HG03378 (cell line): ENCODE measurements at regions not wholly inside any gene's neighbourhood (a gene's known extent, or its start where the extent isn't known, plus 50 kb on each side); places are given as distances from the start of the nearest gene placed in this dataset.

Experiments
- ATAC-seq: cut with Tn5 transposase; IDR thresholded peaks from one replicate; pipeline ENCODE4 v1.9.1; 2021; ENCODE audit warnings: mild to moderate bottlenecking, moderate library complexity; ENCODE audit not compliant: unreplicated experiment

GRCh38 chr16:85354686-85355514, 242.6 kb upstream of the CIBAR2 start:
- ATAC-seq = no peak

GRCh38 chr16:85355515-85355837, 243.2 kb upstream of the CIBAR2 start:
- no peak for ATAC-seq

- no peak for ATAC-seq
Observed at GRCh38 chr16:85356157-85356556, 243.9 kb upstream of the CIBAR2 start.

GRCh38 chr16:85357323-85357722, 245.1 kb upstream of the CIBAR2 start:
- ATAC-seq = no peak

GRCh38 chr16:85357924-85358505, 245.7 kb upstream of the CIBAR2 start:
- no peak for ATAC-seq

GRCh38 chr16:85358704-85359146, 246.5 kb upstream of the CIBAR2 start:
- no peak for ATAC-seq

- no peak for ATAC-seq
Observed at GRCh38 chr16:85359147-85359822, 247.0 kb upstream of the CIBAR2 start.

- no peak for ATAC-seq
Observed at GRCh38 chr16:85360323-85361277, 248.3 kb upstream of the CIBAR2 start.

GRCh38 chr16:85361441-85362118, 249.3 kb upstream of the CIBAR2 start:
- no peak for ATAC-seq

GRCh38 chr16:85362443-85362842, 250.2 kb upstream of the CIBAR2 start:
- no peak for ATAC-seq

- no peak for ATAC-seq
Observed at GRCh38 chr16:85363427-85363826, 249.7 kb upstream of the GSE1 start.

GRCh38 chr16:85363881-85364280, 249.2 kb upstream of the GSE1 start:
- no peak for ATAC-seq

GRCh38 chr16:85364323-85365040, 248.6 kb upstream of the GSE1 start:
- no peak for ATAC-seq

GRCh38 chr16:85365120-85365519, 248.0 kb upstream of the GSE1 start:
- no peak for ATAC-seq

GRCh38 chr16:85366031-85366763, 246.9 kb upstream of the GSE1 start:
- no peak for ATAC-seq

- ATAC-seq = no peak
Observed at GRCh38 chr16:85367485-85367884, 245.6 kb upstream of the GSE1 start.

GRCh38 chr16:85369060-85369459, 244.1 kb upstream of the GSE1 start:
- no peak for ATAC-seq

GRCh38 chr16:85369741-85370528, 243.2 kb upstream of the GSE1 start:
- ATAC-seq = no peak
